Gastrocnemius medialis (tissue), 4 donors: ENCODE measurements at regions not wholly inside any gene's neighbourhood (a gene's known extent, or its start where the extent isn't known, plus 50 kb on each side); places are given as distances from the start of the nearest gene placed in this dataset.
"Not testable (repeated sequence)": the region's sequence is repeated elsewhere in the genome, so short reads cannot be mapped to it uniquely, and the experiment has no call there.

ENCODE experiments used
- ATAC-seq, 2 donors: fragments of 150-250 bp; one replicate each; pipeline ENCODE4 v1.9.1; 2016
- DNase-seq, 2 donors: peaks; one replicate each; pipeline ENCODE4 v3.0.0-alpha.2; 2019
- H3K27ac ChIP-seq, 4 donors: fragments of 200-600 bp; sonication (generic); 1 replicate in 1 of 4; 2 replicates in 3 of 4; pipeline ENCODE4 v1.5.1; 2016 to 2018; ENCODE audit warnings: mild to moderate bottlenecking in 2 of 4, moderate library complexity in 1 of 4
- H3K27me3 ChIP-seq, 3 donors: fragments of 200-600 bp; sonication (generic) in 2 of 3; 1 replicate in 1 of 3; 2 replicates in 2 of 3; pipeline versions ENCODE4 v1.5.1 to v1.6.0; 2016 to 2019; ENCODE audit warnings: mild to moderate bottlenecking in 1 of 3, moderate library complexity in 1 of 3
- H3K36me3 ChIP-seq, 2 donors: fragments of 200-600 bp; sonication (generic) in 1 of 2; one replicate each; pipeline ENCODE4 v1.5.1; 2017 to 2018
- H3K4me1 ChIP-seq, 2 donors: fragments of 200-600 bp; sonication (generic) in 1 of 2; one replicate each; pipeline ENCODE4 v1.5.1; 2016 to 2017; ENCODE audit warnings: mild to moderate bottlenecking in 2 of 2
- H3K4me3 ChIP-seq, 4 donors: fragments of 200-600 bp; sonication (generic) in 3 of 4; 1 replicate in 1 of 4; 2 replicates in 3 of 4; pipeline ENCODE4 v1.5.1; 2016 to 2019; ENCODE audit warnings: mild to moderate bottlenecking in 2 of 4
- H3K9me3 ChIP-seq, 3 donors: fragments of 200-600 bp; sonication (generic) in 2 of 3; 1 replicate in 1 of 3; 2 replicates in 2 of 3; pipeline ENCODE4 v1.5.1; 2016 to 2019
- CTCF ChIP-seq, 5 experiments: fragments of 450-650 bp in 3 of 5; fragments of 200-600 bp in 2 of 5; sonication (generic) in 2 of 5; IDR thresholded peaks in 4 of 5; conservative IDR thresholded peaks in 1 of 5; 1 replicate in 4 of 5; 2 replicates in 1 of 5; pipeline ENCODE4 v1.5.1; 2016 to 2019; ENCODE audit warnings: antibody characterized with exemption in 5 of 5, mild to moderate bottlenecking in 3 of 5, moderate library complexity in 3 of 5
- POLR2A ChIP-seq, 2 donors: fragments of 450-650 bp; IDR thresholded peaks; one replicate each; pipeline ENCODE4 v1.6.1; 2017; ENCODE audit warnings: antibody characterized with exemption in 2 of 2, mild to moderate bottlenecking in 2 of 2, moderate library complexity in 2 of 2
- in situ Hi-C, 4 donors: fragments of 200-750 bp; cut with MboI; loops; one replicate each; pipeline versions ENCODE4 v1.15.0 to v1.8.0; 2017; ENCODE audit warnings: low sequenced_read_pairs in 4 of 4
- intact Hi-C: fragments of 100-400 bp; cut with DNase I; formaldehyde crosslinking; loops from one replicate; pipeline ENCODE4 v1.15.1; 2023; ENCODE audit warnings: low total_unique reads

- intact Hi-C loops = no loop called here
- in situ Hi-C loops = no loop called here
- ATAC-seq (no peak), DNase-seq (no peak)
- Histone ChIP-seq H3K27ac (no peak overlapping the region), H3K4me3 (no peak overlapping the region), H3K27me3 (no peaks in the 10 kb centered on the region), H3K9me3 (no peaks in the 10 kb centered on the region), H3K36me3 (no peaks in the 10 kb centered on the region), H3K4me1 (no peaks in the 10 kb centered on the region)
- no peak for TF ChIP-seq CTCF (IDR thresholded peaks at IDR 0.05 in 4 of 5, conservative IDR thresholded peaks at IDR 0.05 in 1 of 5)
- no peak for TF ChIP-seq POLR2A (IDR thresholded peaks at IDR 0.05)
Observed at GRCh38 chr5:5751498-5751897, 329.0 kb downstream of the ICE1 start.

DNA sequence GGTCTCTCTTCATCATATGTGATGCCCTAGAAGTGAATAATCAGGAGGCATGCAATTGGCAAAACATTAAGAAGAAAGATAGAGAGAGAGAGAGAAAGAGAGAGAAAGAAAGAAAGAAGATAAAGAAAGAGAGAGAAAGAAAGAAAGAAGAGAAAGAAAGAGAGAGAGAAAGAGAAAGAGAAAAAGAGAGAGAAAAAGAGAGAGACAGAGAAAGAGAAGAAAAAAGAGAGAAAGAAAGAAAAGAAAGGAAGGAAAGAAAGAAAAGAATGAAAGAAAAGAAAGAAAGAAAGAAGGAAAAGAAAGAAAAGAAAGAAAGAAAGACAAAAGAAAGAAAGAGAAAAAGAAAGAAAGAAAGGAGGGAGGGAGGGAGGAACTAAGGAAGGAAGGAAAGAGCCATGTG is 318.9 kb downstream of the ICE1 start:
- Histone ChIP-seq H3K4me1 (no peaks in the 10 kb centered on the region), H3K27me3 (no peaks in the 10 kb centered on the region), H3K36me3 (no peaks in the 10 kb centered on the region), H3K27ac (no peak overlapping the region), H3K4me3 (no peak overlapping the region), H3K9me3 (peaks cover 0 to 3% (median 0%) of the 10 kb centered on the region in 3 donors)
- no peak for DNase-seq
- in situ Hi-C loops = no loop called here
- no peak for TF ChIP-seq POLR2A (IDR thresholded peaks at IDR 0.05)
- TF ChIP-seq CTCF (IDR thresholded peaks at IDR 0.05 in 4 of 5, conservative IDR thresholded peaks at IDR 0.05 in 1 of 5) = no peak
- no peak for ATAC-seq
- intact Hi-C loops = no loop called here

- ATAC-seq (no peak), DNase-seq (no peak)
- TF ChIP-seq CTCF (IDR thresholded peaks at IDR 0.05 in 4 of 5, conservative IDR thresholded peaks at IDR 0.05 in 1 of 5) = no peak
- TF ChIP-seq POLR2A (IDR thresholded peaks at IDR 0.05) = no peak
- H3K27me3 ChIP-seq = no peaks in the 10 kb centered on the region
- H3K36me3 ChIP-seq = no peaks in the 10 kb centered on the region
- in situ Hi-C loops = no loop called here
- H3K4me1 ChIP-seq = no peaks in the 10 kb centered on the region
- intact Hi-C loops = no loop called here
- no peak overlapping the region for H3K4me3 ChIP-seq
- peaks cover 0 to under 1% (median 0%) of the 10 kb centered on the region in 3 donors for H3K9me3 ChIP-seq
- no peak overlapping the region for H3K27ac ChIP-seq
Observed at GRCh38 chr5:5739490-5739945, 317.0 kb downstream of the ICE1 start.

- no peak for ATAC-seq
- H3K27ac ChIP-seq = no peak overlapping the region
- no peak overlapping the region for H3K4me3 ChIP-seq
- TF ChIP-seq CTCF (IDR thresholded peaks at IDR 0.05 in 4 of 5, conservative IDR thresholded peaks at IDR 0.05 in 1 of 5) (no peak), POLR2A (IDR thresholded peaks at IDR 0.05) (no peak)
- H3K36me3 ChIP-seq = no peaks in the 10 kb centered on the region
- no peaks in the 10 kb centered on the region for H3K4me1 ChIP-seq
- no peak for DNase-seq
- H3K9me3 ChIP-seq = no peaks in the 10 kb centered on the region
- H3K27me3 ChIP-seq = no peaks in the 10 kb centered on the region
- intact Hi-C loops (no loop called here), in situ Hi-C loops (no loop called here)
Observed at GRCh38 chr5:5738797-5739489, 316.5 kb downstream of the ICE1 start.

DNA sequence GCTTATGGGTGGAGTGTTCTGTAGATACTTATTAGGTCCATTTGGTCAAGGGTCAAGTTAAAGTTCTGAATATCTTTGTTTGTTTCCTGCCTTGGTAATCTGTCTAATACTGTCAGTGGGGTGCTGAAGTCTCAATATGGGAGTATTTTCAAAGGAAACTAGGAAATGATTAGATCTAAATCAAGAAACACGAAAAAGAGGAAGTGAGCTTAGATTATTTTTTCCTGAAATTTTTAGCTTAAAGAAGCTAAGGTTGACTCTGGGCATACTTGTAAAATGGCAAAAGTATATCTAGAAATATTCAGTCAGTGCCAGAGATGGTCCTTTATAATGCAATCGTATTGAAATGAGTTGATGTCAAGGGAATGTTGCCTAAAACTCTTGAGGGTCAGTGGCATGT is 313.5 kb downstream of the ICE1 start:
- ATAC-seq = no peak
- intact Hi-C loops = no loop called here
- TF ChIP-seq CTCF (IDR thresholded peaks at IDR 0.05 in 4 of 5, conservative IDR thresholded peaks at IDR 0.05 in 1 of 5) (no peak), POLR2A (IDR thresholded peaks at IDR 0.05) (no peak)

DNA sequence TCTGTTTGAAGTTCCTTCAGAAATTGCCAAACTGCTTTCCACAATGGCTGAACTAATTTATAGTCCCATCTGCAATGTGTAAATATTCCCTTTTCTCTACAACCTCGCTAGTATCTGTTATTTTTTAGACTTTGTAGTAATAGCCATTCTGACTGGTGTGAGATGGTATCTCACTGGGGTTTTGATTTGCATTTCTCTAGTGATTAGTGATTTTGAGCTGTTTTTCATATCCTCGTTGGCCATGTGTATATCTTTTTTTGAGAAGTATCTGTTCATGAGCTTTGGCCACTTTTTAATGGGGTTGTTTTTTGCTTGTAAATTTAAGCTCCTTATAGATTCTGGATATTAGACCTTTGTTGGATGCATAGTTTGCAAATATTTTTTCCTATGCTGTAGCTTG is 310.6 kb downstream of the ICE1 start:
- DNase-seq, intact Hi-C loops, ATAC-seq, H3K4me1 ChIP-seq, H3K36me3 ChIP-seq, in situ Hi-C loops, H3K27me3 ChIP-seq, H3K9me3 ChIP-seq, H3K27ac ChIP-seq, H3K4me3 ChIP-seq: not testable (repeated sequence)

More for the DNA sequence above, 313.5 kb downstream of the ICE1 start:
- Histone ChIP-seq H3K4me3 (no peak overlapping the region), H3K9me3 (no peaks in the 10 kb centered on the region), H3K4me1 (no peaks in the 10 kb centered on the region), H3K36me3 (no peaks in the 10 kb centered on the region), H3K27ac (no peak overlapping the region), H3K27me3 (no peaks in the 10 kb centered on the region)
- no peak for DNase-seq
- in situ Hi-C loops = no loop called here
